ENCODE measurements at regions not wholly inside any gene's neighbourhood (a gene's known extent, or its start where the extent isn't known, plus 50 kb on each side); places are given as distances from the start of the nearest gene placed in this dataset.

DNA sequence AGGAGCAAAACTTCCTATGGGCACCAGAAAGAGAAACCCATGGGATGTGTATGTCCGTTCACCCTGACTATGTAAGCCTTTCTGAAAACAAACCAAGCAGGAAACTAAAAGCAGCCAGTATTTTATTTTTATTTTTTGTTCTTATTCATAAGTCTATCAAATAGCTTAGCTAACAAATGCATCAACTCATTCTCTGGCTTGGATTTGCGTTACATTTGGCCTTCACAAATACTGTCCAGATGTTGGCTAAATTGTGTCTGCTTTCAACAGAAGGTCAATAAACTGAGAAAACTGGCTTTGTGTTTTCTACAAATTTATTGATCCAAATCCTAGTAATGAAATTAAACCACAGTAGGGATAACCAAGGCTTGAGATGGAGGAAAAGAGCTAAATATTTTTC lies 379.0 kb downstream of the NOVA1 start:
- TF ChIP-seq, protein P1, sequence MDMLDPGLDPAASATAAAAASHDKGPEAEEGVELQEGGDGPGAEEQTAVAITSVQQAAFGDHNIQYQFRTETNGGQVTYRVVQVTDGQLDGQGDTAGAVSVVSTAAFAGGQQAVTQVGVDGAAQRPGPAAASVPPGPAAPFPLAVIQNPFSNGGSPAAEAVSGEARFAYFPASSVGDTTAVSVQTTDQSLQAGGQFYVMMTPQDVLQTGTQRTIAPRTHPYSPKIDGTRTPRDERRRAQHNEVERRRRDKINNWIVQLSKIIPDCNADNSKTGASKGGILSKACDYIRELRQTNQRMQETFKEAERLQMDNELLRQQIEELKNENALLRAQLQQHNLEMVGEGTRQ (IDR thresholded peaks at IDR 0.05; ENCODE audit: low read depth, low read length) = no peak
- TF ChIP-seq, protein P2, sequence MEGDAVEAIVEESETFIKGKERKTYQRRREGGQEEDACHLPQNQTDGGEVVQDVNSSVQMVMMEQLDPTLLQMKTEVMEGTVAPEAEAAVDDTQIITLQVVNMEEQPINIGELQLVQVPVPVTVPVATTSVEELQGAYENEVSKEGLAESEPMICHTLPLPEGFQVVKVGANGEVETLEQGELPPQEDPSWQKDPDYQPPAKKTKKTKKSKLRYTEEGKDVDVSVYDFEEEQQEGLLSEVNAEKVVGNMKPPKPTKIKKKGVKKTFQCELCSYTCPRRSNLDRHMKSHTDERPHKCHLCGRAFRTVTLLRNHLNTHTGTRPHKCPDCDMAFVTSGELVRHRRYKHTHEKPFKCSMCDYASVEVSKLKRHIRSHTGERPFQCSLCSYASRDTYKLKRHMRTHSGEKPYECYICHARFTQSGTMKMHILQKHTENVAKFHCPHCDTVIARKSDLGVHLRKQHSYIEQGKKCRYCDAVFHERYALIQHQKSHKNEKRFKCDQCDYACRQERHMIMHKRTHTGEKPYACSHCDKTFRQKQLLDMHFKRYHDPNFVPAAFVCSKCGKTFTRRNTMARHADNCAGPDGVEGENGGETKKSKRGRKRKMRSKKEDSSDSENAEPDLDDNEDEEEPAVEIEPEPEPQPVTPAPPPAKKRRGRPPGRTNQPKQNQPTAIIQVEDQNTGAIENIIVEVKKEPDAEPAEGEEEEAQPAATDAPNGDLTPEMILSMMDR (conservative IDR thresholded peaks at IDR 0.05; ENCODE audit: low read depth, low read length) = no peak
- TF ChIP-seq CHD1 (IDR thresholded peaks at IDR 0.05; ENCODE audit: low read depth, low read length) (no peak), CEBPB (IDR thresholded peaks at IDR 0.05; ENCODE audit: low read depth, low read length) (no peak), POLR2A (IDR thresholded peaks at IDR 0.05; ENCODE audit: low read depth, low read length) (no peak), RFX5 (IDR thresholded peaks at IDR 0.05; ENCODE audit: low read depth, low read length) (no peak), MXI1 (IDR thresholded peaks at IDR 0.05; ENCODE audit: borderline replicate concordance, low read depth, low read length) (no peak), FOS (IDR thresholded peaks at IDR 0.05; ENCODE audit: low read depth, low read length) (no peak), BHLHE40 (IDR thresholded peaks at IDR 0.05; ENCODE audit: low read depth, low read length) (no peak), SMC3 (IDR thresholded peaks at IDR 0.05; ENCODE audit: low read depth, low read length) (no peak), RAD21 (IDR thresholded peaks at IDR 0.05; ENCODE audit: low read length) (no peak), MAZ (IDR thresholded peaks at IDR 0.05; ENCODE audit: borderline replicate concordance, low read depth, low read length) (no peak)
